ENCODE measurements at regions not wholly inside any gene's neighbourhood (a gene's known extent, or its start where the extent isn't known, plus 50 kb on each side); places are given as distances from the start of the nearest gene placed in this dataset.

DNA sequence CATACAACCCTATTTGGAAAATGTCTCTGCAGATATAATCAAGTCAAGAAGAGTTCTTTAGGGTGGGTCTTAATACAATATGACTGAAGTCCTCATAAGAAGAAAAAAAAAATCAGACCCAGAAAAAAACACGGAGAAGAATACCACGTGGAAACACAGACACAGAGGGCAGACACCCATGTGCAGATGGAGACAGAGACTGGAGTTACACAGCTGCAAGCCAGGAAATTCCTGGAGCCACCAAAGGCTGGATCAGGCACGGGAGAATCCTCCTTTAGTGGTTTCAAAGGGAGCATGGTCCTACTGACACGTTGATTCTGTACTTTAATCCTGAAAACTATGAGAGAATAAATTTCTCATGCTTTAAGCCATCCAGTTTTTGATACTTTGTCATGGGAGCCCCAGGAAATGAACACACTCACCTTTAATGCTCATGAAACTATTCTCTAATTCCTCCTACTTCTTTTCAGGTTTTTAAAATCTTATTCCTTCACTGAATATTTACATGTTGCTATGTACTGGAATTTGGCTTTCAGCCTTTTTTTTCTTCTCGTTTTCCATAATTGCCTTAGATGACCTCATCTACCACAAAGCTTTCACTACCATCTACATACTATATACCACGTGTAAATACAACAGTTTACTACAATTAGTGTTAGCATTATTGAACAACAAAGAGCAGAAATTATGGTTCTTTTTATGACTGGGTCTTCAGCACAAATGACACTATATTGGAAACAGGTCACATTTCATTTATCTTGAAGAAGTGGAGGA lies 529.1 kb downstream of the IRS1 start:
- Histone ChIP-seq H3K27me3 (replicated peaks; ENCODE audit: control insufficient read depth, insufficient read depth, low read length) (no peaks in the 10 kb centered on the region), H3K36me3 (ENCODE audit: control insufficient read depth, insufficient read depth, low read length) (no peaks in the 10 kb centered on the region), H3K4me3 (replicated peaks; ENCODE audit: low read depth, low read length) (no peak overlapping the region)
- DNase-seq (ENCODE audit: extremely low read depth, insufficient read length) = no peak
- TF ChIP-seq, protein P1, sequence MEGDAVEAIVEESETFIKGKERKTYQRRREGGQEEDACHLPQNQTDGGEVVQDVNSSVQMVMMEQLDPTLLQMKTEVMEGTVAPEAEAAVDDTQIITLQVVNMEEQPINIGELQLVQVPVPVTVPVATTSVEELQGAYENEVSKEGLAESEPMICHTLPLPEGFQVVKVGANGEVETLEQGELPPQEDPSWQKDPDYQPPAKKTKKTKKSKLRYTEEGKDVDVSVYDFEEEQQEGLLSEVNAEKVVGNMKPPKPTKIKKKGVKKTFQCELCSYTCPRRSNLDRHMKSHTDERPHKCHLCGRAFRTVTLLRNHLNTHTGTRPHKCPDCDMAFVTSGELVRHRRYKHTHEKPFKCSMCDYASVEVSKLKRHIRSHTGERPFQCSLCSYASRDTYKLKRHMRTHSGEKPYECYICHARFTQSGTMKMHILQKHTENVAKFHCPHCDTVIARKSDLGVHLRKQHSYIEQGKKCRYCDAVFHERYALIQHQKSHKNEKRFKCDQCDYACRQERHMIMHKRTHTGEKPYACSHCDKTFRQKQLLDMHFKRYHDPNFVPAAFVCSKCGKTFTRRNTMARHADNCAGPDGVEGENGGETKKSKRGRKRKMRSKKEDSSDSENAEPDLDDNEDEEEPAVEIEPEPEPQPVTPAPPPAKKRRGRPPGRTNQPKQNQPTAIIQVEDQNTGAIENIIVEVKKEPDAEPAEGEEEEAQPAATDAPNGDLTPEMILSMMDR (IDR thresholded peaks at IDR 0.05; ENCODE audit: insufficient read depth, low read length, poor library complexity, severe bottlenecking) = no peak

DNA sequence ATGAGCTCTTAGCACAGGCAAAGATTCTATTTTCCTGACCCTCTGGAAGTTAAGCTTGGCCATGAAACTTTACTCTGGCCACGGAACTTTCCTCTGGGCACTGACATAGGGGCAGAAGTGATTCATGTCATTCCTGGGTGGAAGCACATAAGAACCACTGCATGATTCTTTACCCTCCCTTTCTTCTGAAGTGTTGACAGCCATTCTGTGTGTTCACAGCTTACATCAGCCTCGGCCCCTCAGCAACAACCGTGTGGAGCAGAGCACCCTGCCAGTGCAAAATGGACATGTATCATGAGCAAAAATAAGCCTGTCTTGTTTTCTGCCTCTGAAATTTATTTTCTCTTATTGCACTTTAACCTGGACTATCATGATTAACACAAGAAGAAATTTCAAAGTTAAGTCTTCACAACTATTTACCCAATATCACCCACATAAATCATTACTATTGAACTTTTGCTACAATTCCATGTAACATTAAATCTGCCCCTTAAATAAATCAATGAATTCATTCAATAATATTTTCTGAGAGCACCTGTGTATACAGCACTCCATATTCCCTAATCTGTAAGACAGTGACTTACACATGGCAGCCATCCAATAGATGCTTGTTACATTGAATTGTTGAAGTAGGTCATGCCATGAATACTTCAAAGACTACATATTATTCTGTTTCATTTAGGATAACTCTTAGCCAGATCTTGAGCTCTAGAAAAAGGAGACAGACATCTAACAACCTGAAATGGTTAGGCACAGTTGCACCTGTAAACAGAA lies 531.9 kb downstream of the IRS1 start:
- no peaks in the 10 kb centered on the region for H3K27me3 ChIP-seq (replicated peaks; ENCODE audit: control insufficient read depth, insufficient read depth, low read length)
- TF ChIP-seq, protein P1 (IDR thresholded peaks at IDR 0.05; ENCODE audit: insufficient read depth, low read length, poor library complexity, severe bottlenecking) = no peak
- DNase-seq (ENCODE audit: extremely low read depth, insufficient read length) = no peak
- no peaks in the 10 kb centered on the region for H3K36me3 ChIP-seq (ENCODE audit: control insufficient read depth, insufficient read depth, low read length)
- no peak overlapping the region for H3K4me3 ChIP-seq (replicated peaks; ENCODE audit: low read depth, low read length)

DNA sequence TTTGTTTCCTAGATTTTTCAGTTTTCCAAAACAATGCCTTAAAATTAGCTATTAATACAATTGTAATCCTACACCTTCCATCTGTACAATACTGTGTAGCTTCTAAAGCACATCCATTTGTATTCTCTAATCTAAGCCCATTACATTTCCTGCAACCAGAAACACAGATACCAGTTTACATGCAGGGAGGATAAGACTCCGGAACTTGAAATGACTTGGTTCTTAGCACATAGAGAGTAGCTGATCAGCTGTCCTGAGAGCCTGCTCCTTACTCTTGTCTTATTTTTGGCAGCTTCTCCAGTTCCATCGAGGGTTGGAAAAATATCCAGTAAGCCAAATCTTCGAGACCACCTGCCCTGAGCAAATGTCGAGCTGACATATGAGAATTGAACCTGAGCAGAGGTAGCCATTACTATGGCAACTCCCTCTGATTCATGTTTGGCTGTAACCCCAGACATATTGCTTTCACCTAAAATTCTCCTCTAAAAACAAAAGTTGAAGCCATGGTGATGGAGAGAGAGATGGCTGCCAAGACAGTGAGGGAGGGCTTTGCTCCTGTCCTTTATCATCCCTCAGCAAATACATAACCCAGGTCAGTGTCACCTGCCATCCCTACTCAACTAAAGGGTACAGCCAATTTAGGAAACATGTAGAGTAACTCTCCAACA lies 542.8 kb downstream of the IRS1 start:
- Histone ChIP-seq H3K36me3 (ENCODE audit: control insufficient read depth, insufficient read depth, low read length) (no peaks in the 10 kb centered on the region), H3K27me3 (replicated peaks; ENCODE audit: control insufficient read depth, insufficient read depth, low read length) (no peaks in the 10 kb centered on the region), H3K4me3 (replicated peaks; ENCODE audit: low read depth, low read length) (no peak overlapping the region)
- TF ChIP-seq, protein P1 (IDR thresholded peaks at IDR 0.05; ENCODE audit: insufficient read depth, low read length, poor library complexity, severe bottlenecking) = no peak
- no peak for DNase-seq (ENCODE audit: extremely low read depth, insufficient read length)

DNA sequence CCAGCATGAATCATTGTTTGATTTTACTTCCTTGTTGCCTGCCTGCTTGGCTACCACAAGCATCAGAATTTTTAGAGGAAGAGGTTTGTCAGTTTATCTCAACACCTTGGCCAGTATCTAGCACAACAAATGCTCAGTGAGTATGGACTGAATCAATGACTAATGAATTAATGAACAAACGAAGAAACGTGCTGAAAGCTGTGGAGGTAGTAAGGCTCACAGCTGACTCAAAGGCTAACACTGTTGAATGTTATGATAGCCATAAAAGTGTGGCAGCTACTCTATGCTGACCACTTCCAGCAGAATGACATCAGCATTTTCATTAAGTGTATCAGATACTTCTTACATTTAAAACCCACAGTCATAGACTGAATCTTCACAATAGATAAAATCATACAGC lies 543.4 kb downstream of the IRS1 start:
- TF ChIP-seq, protein P1 (IDR thresholded peaks at IDR 0.05; ENCODE audit: insufficient read depth, low read length, poor library complexity, severe bottlenecking) = no peak
- no peak for DNase-seq (ENCODE audit: extremely low read depth, insufficient read length)
- Histone ChIP-seq H3K4me3 (replicated peaks; ENCODE audit: low read depth, low read length) (no peak overlapping the region), H3K36me3 (ENCODE audit: control insufficient read depth, insufficient read depth, low read length) (no peaks in the 10 kb centered on the region), H3K27me3 (replicated peaks; ENCODE audit: control insufficient read depth, insufficient read depth, low read length) (no peaks in the 10 kb centered on the region)

DNA sequence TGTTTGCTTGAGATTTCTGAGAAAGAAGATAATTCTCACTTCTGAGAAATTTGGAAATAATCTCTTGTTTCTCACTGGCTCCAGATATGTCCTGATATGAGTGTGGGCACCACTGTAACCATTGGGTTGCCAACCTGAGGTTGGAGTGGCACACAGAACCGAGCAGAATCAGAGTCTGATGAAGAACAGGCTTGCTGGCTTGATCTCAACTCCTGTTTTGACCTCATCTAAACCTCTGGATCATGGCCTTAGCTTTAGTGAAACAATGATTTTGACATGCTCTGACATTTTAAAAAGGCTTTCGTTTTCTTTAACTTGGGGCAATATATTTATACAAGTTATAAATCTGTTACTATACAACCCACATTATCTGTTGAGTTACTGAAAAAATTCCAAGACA lies 548.0 kb downstream of the IRS1 start:
- DNase-seq (ENCODE audit: extremely low read depth, insufficient read length) = no peak
- TF ChIP-seq, protein P1 (IDR thresholded peaks at IDR 0.05; ENCODE audit: insufficient read depth, low read length, poor library complexity, severe bottlenecking) = no peak
- Histone ChIP-seq H3K27me3 (replicated peaks; ENCODE audit: control insufficient read depth, insufficient read depth, low read length) (no peaks in the 10 kb centered on the region), H3K36me3 (ENCODE audit: control insufficient read depth, insufficient read depth, low read length) (no peaks in the 10 kb centered on the region), H3K4me3 (replicated peaks; ENCODE audit: low read depth, low read length) (no peak overlapping the region)

Measured in GM06990 (cell line).